Activated CD8-positive, alpha-beta T cell treated with anti-CD3 and anti-CD28 coated beads for 36 hours (primary cell): ENCODE measurements at regions not wholly inside any gene's neighbourhood (a gene's known extent, or its start where the extent isn't known, plus 50 kb on each side); places are given as distances from the start of the nearest gene placed in this dataset.

Experiments
- ATAC-seq: fragments of 200-7000 bp; cut with Tn5 transposase; one replicate; pipeline ENCODE4 v1.10.0; 2021; ENCODE audit warnings: mild to moderate bottlenecking, moderate library complexity
- CTCF ChIA-PET: fragments of 350-600 bp; sonication (Branson Sonifier 250); formaldehyde crosslinking; loops from one replicate; lab custom pipeline; 2021; ENCODE audit warnings: antibody characterized with exemption; lab: Charles Lee
- POLR2A ChIA-PET: fragments of 350-600 bp; sonication (Branson Sonifier 250); formaldehyde crosslinking; loops from one replicate; lab custom pipeline; 2021; ENCODE audit warnings: antibody characterized with exemption; lab: Charles Lee
- DNase-seq: peaks from one replicate; pipeline ENCODE4 v3.0.0-alpha.2; 2020
- H3K27ac Mint-ChIP-seq: one replicate; pipeline ENCODE4 v1.8.0; 2021; ENCODE audit warnings: mild to moderate bottlenecking, mixed read lengths
- H3K27me3 Mint-ChIP-seq: one replicate; pipeline ENCODE4 v1.8.0; 2021; ENCODE audit warnings: mixed read lengths
- H3K36me3 Mint-ChIP-seq: one replicate; pipeline ENCODE4 v1.8.0; 2021; ENCODE audit warnings: low read depth, mixed read lengths
- H3K4me1 Mint-ChIP-seq: one replicate; pipeline ENCODE4 v1.8.0; 2021; ENCODE audit warnings: low read depth, mixed read lengths
- H3K4me3 Mint-ChIP-seq: one replicate; pipeline ENCODE4 v1.8.0; 2021; ENCODE audit warnings: mild to moderate bottlenecking, moderate library complexity, mixed read lengths
- H3K9me3 Mint-ChIP-seq: one replicate; pipeline ENCODE4 v1.8.0; 2021; ENCODE audit warnings: mixed read lengths
- CTCF ChIP-seq: fragments of 200-600 bp; IDR thresholded peaks from one replicate; pipeline ENCODE4 v1.8.0; 2022; ENCODE audit warnings: antibody characterized with exemption, mild to moderate bottlenecking
- intact Hi-C: fragments of 100-400 bp; cut with micrococcal nuclease; formaldehyde crosslinking; loops from one replicate; pipeline ENCODE4 v1.10.0; 2022

- Mint-ChIP-seq H3K27me3 (peaks cover 15% of the 10 kb centered on the region), H3K9me3 (no peaks in the 10 kb centered on the region), H3K36me3 (no peaks in the 10 kb centered on the region), H3K27ac (no peak overlapping the region), H3K4me3 (no peak overlapping the region), H3K4me1 (no peaks in the 10 kb centered on the region)
- intact Hi-C loops: no loop called here
- no peak for TF ChIP-seq CTCF
- POLR2A ChIA-PET: no interaction called here
- DNase-seq (no peak), ATAC-seq (no peak)
- CTCF ChIA-PET: no interaction called here
Measured at GRCh38 chr6:169097381-169097959, 156.2 kb downstream of the THBS2 start.

GRCh38 chr6:169096388-169096787 is 157.3 kb downstream of the THBS2 start:
- intact Hi-C loops: no loop called here
- Mint-ChIP-seq H3K4me3 (no peak overlapping the region), H3K36me3 (no peaks in the 10 kb centered on the region), H3K27me3 (peaks cover 11% of the 10 kb centered on the region), H3K9me3 (peaks cover 1% of the 10 kb centered on the region), H3K27ac (no peak overlapping the region), H3K4me1 (no peaks in the 10 kb centered on the region)
- ChIA-PET CTCF (no interaction called here), POLR2A (no interaction called here)
- no peak for TF ChIP-seq CTCF
- DNase-seq: no peak
- no peak for ATAC-seq

- intact Hi-C loops: no loop called here
Measured at GRCh38 chr6:169095153-169095552, 158.5 kb downstream of the THBS2 start.

GRCh38 chr6:169094552-169094950 is 159.1 kb downstream of the THBS2 start:
- POLR2A ChIA-PET: no interaction called here
- no peak for TF ChIP-seq CTCF
- ATAC-seq: no peak
- CTCF ChIA-PET: no interaction called here
- no peak for DNase-seq
- intact Hi-C loops: no loop called here
- H3K36me3 Mint-ChIP-seq: peaks cover 2% of the 10 kb centered on the region
- no peak overlapping the region for H3K27ac Mint-ChIP-seq
- H3K27me3 Mint-ChIP-seq: peaks cover 5% of the 10 kb centered on the region
- H3K9me3 Mint-ChIP-seq: peaks cover 19% of the 10 kb centered on the region
- H3K4me3 Mint-ChIP-seq: no peak overlapping the region
- H3K4me1 Mint-ChIP-seq: no peaks in the 10 kb centered on the region

More at GRCh38 chr6:169095153-169095552, 158.5 kb downstream of the THBS2 start:
- CTCF ChIA-PET: no interaction called here
- Mint-ChIP-seq H3K4me3 (no peak overlapping the region), H3K36me3 (peaks cover 1% of the 10 kb centered on the region), H3K27me3 (peaks cover 8% of the 10 kb centered on the region), H3K9me3 (peaks cover 14% of the 10 kb centered on the region), H3K27ac (no peak overlapping the region), H3K4me1 (no peaks in the 10 kb centered on the region)
- ATAC-seq (no peak), DNase-seq (no peak)
- TF ChIP-seq CTCF: no peak
- POLR2A ChIA-PET: no interaction called here

- Mint-ChIP-seq H3K27me3 (peaks cover 5% of the 10 kb centered on the region), H3K4me1 (no peaks in the 10 kb centered on the region), H3K27ac (no peak overlapping the region), H3K4me3 (no peak overlapping the region), H3K9me3 (peaks cover 20% of the 10 kb centered on the region), H3K36me3 (peaks cover 2% of the 10 kb centered on the region)
- ATAC-seq (no peak), DNase-seq (no peak)
- intact Hi-C loops: no loop called here
- no peak for TF ChIP-seq CTCF
- ChIA-PET CTCF (no interaction called here), POLR2A (no interaction called here)
Measured at GRCh38 chr6:169093770-169094551, 159.7 kb downstream of the THBS2 start.
